ENCODE measurements at regions not wholly inside any gene's neighbourhood (a gene's known extent, or its start where the extent isn't known, plus 50 kb on each side); places are given as distances from the start of the nearest gene placed in this dataset.

DNA sequence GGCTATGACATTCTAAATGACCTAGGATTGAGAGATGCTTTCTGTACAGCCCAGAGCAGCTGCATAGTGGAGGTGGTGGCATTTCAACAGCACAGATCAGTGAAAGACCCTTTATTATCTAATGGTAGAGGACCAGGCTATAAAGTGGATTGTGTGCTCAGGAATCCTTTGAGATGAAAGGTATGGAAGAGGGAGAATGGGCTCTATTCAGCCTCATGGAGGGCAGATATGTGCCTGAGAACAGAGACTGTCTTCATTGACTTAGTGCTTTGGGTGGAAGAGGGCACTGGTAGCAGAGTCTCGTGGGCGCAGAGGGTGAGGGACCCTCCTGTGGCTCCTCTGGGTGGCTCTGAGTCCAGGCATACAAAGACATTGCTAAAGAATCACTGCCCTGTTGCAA lies 130.0 kb upstream of the SLC24A5 start:
- Histone ChIP-seq H3K4me2 (replicated peaks; ENCODE audit: extremely low read depth, low read length, poor library complexity, severe bottlenecking) (no peak overlapping the region), H3K36me3 (replicated peaks in 1 of 2; ENCODE audit: control insufficient read depth in 1 of 2, insufficient read depth in 2 of 2, low read length in 2 of 2) (no peaks in the 10 kb centered on the region), H3K79me2 (ENCODE audit: insufficient read depth, low read length) (no peaks in the 10 kb centered on the region), H3K4me3 (replicated peaks in 1 of 3; ENCODE audit: low read depth in 2 of 3, low read length in 3 of 3) (no peak overlapping the region), H4K20me1 (ENCODE audit: insufficient read depth, low read length) (no peaks in the 10 kb centered on the region), H3K9me3 (replicated peaks in 1 of 2; ENCODE audit: control insufficient read depth in 1 of 2, insufficient read depth in 1 of 2, low read length in 2 of 2) (no peaks in the 10 kb centered on the region), H3K4me1 (ENCODE audit: control insufficient read depth in 1 of 2, insufficient read depth in 2 of 2, low read length in 2 of 2) (peaks cover 0 to 7% of the 10 kb centered on the region in 2 donors), H3K9ac (ENCODE audit: insufficient read depth, low read length, poor library complexity, severe bottlenecking) (no peak overlapping the region), H2AFZ (ENCODE audit: insufficient read depth, low read depth, low read length, poor library complexity, severe bottlenecking) (no peak overlapping the region), H3K27me3 (ENCODE audit: control insufficient read depth in 2 of 2, insufficient read depth in 2 of 2, low read length in 2 of 2) (no peaks in the 10 kb centered on the region), H3K27ac (ENCODE audit: low read depth in 1 of 2, low read length in 2 of 2) (no peak overlapping the region)
- no peak for DNase-seq
- H3K27me3 Mint-ChIP-seq (ENCODE audit: low read depth in 3 of 3), result peaks cover 2 to 5% (median 4%) of the 10 kb centered on the region in 3 donors
- H3K36me3 Mint-ChIP-seq, result no peaks in the 10 kb centered on the region
- H3K9me3 Mint-ChIP-seq, result no peaks in the 10 kb centered on the region
- H3K4me1 Mint-ChIP-seq, result peaks cover 10% of the 10 kb centered on the region
- H3K4me3 Mint-ChIP-seq, result no peak overlapping the region
- intact Hi-C loops (cut with micrococcal nuclease), result loop anchor here in 1 of 2 donors (10.0 kb wide), 1 partner anchor 516 kb away; no protein-coding TSS in a partner anchor
- H3K27ac Mint-ChIP-seq, result no peak overlapping the region
- TF ChIP-seq, protein P1, sequence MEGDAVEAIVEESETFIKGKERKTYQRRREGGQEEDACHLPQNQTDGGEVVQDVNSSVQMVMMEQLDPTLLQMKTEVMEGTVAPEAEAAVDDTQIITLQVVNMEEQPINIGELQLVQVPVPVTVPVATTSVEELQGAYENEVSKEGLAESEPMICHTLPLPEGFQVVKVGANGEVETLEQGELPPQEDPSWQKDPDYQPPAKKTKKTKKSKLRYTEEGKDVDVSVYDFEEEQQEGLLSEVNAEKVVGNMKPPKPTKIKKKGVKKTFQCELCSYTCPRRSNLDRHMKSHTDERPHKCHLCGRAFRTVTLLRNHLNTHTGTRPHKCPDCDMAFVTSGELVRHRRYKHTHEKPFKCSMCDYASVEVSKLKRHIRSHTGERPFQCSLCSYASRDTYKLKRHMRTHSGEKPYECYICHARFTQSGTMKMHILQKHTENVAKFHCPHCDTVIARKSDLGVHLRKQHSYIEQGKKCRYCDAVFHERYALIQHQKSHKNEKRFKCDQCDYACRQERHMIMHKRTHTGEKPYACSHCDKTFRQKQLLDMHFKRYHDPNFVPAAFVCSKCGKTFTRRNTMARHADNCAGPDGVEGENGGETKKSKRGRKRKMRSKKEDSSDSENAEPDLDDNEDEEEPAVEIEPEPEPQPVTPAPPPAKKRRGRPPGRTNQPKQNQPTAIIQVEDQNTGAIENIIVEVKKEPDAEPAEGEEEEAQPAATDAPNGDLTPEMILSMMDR (IDR thresholded peaks at IDR 0.05), result no peak
- 79% methylated on average over 2 of the region's 2 CpGs for WGBS (ENCODE audit: insufficient coverage)

DNA sequence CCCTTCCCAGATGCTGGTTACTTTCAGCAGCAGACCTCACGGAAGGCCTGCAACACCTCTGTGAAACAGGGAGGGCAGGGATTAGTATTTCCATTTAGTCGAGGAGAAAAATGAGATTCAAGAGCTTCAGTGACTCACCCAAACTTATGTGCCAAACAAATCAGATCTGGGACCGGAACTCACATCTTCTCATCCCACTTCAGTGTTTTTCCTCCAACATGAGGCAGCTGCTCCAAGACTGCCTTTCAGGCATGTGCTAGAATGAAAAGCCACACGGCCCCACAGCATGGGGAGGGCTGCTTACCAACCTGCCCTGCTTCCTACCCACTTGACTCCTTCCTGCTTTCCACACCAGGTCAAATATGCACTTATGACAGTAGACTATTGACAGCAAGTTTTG lies 129.4 kb upstream of the SLC24A5 start:
- Mint-ChIP-seq H3K4me1 (peaks cover 11% of the 10 kb centered on the region), H3K27me3 (ENCODE audit: low read depth in 3 of 3) (peaks cover 2 to 6% (median 4%) of the 10 kb centered on the region in 3 donors), H3K27ac (no peak overlapping the region), H3K4me3 (no peak overlapping the region), H3K9me3 (no peaks in the 10 kb centered on the region), H3K36me3 (no peaks in the 10 kb centered on the region)
- H2AFZ ChIP-seq (ENCODE audit: insufficient read depth, low read depth, low read length, poor library complexity, severe bottlenecking), result no peak overlapping the region
- no peak overlapping the region for H3K27ac ChIP-seq (ENCODE audit: low read depth in 1 of 2, low read length in 2 of 2)
- no peaks in the 10 kb centered on the region for H3K9me3 ChIP-seq (replicated peaks in 1 of 2; ENCODE audit: control insufficient read depth in 1 of 2, insufficient read depth in 1 of 2, low read length in 2 of 2)
- no peak overlapping the region for H3K4me2 ChIP-seq (replicated peaks; ENCODE audit: extremely low read depth, low read length, poor library complexity, severe bottlenecking)
- no peak for DNase-seq
- H3K4me1 ChIP-seq (ENCODE audit: control insufficient read depth in 1 of 2, insufficient read depth in 2 of 2, low read length in 2 of 2), result peaks cover 0 to 7% of the 10 kb centered on the region in 2 donors
- H3K79me2 ChIP-seq (ENCODE audit: insufficient read depth, low read length), result no peaks in the 10 kb centered on the region
- H3K36me3 ChIP-seq (replicated peaks in 1 of 2; ENCODE audit: control insufficient read depth in 1 of 2, insufficient read depth in 2 of 2, low read length in 2 of 2), result no peaks in the 10 kb centered on the region
- intact Hi-C loops (cut with micrococcal nuclease), result loop anchor here in 1 of 2 donors (10.0 kb wide), 1 partner anchor 517 kb away; no protein-coding TSS in a partner anchor
- H3K27me3 ChIP-seq (ENCODE audit: control insufficient read depth in 2 of 2, insufficient read depth in 2 of 2, low read length in 2 of 2), result no peaks in the 10 kb centered on the region
- no peaks in the 10 kb centered on the region for H4K20me1 ChIP-seq (ENCODE audit: insufficient read depth, low read length)
- no peak overlapping the region for H3K4me3 ChIP-seq (replicated peaks in 1 of 3; ENCODE audit: low read depth in 2 of 3, low read length in 3 of 3)
- TF ChIP-seq, protein P1 (IDR thresholded peaks at IDR 0.05), result no peak
- H3K9ac ChIP-seq (ENCODE audit: insufficient read depth, low read length, poor library complexity, severe bottlenecking), result no peak overlapping the region
- WGBS (ENCODE audit: insufficient coverage), result 89% methylated on average over 1 of the region's 4 CpGs

All from CD14-positive monocyte (primary cell).